Spinal cord (tissue), 9 donors: ENCODE measurements at regions not wholly inside any gene's neighbourhood (a gene's known extent, or its start where the extent isn't known, plus 50 kb on each side); places are given as distances from the start of the nearest gene placed in this dataset.

Experiments
- DNase-seq, 6 donors: peaks; one replicate each; pipeline versions ENCODE4 v3.0.0 to v3.0.0-alpha.2; 2013 to 2015; ENCODE audit warnings: low spot score in 6 of 6, low read depth in 4 of 6
- H3K27ac ChIP-seq: one replicate; pipeline ENCODE4 v1.5.1; 2013; ENCODE audit warnings: low read depth, low read length, control low read depth
- H3K27me3 ChIP-seq: one replicate; pipeline ENCODE4 v1.6.1; 2013; ENCODE audit warnings: low read length; ENCODE audit not compliant: control insufficient read depth, insufficient read depth
- H3K36me3 ChIP-seq: one replicate; pipeline ENCODE4 v1.6.1; 2013; ENCODE audit warnings: low read length; ENCODE audit not compliant: control insufficient read depth, insufficient read depth
- H3K4me1 ChIP-seq: one replicate; pipeline ENCODE4 v1.6.1; 2013; ENCODE audit warnings: low read length; ENCODE audit not compliant: control insufficient read depth, insufficient read depth
- H3K4me3 ChIP-seq: one replicate; pipeline ENCODE4 v1.5.1; 2013; ENCODE audit warnings: low read depth, low read length, control low read depth
- H3K9me3 ChIP-seq: one replicate; pipeline ENCODE4 v1.6.1; 2013; ENCODE audit warnings: low read length; ENCODE audit not compliant: control insufficient read depth, insufficient read depth
- WGBS: methylation state at CpG from one replicate; pipeline ENCODE4 v1.1.5; 2013; ENCODE audit warnings: missing lambda C conversion rate; ENCODE audit not compliant: insufficient coverage; 5-methylcytosine and 5-hydroxymethylcytosine counted together
- donor health status: healthy.

GRCh38 chr22:48492366-48493320 is 1335.0 kb downstream of the BRD1 start:
- DNase-seq: peak in 5 of 6 donors; percentile 78 to 98 (median 85)
- whole genome bisulfite sequencing: 19% methylated on average over 13 of the region's 19 CpGs
- Histone ChIP-seq H3K36me3 (peaks cover 21% of the 10 kb centered on the region), H3K4me1 (peaks cover 69% of the 10 kb centered on the region), H3K9me3 (no peaks in the 10 kb centered on the region), H3K27ac (no peak overlapping the region), H3K4me3 (no peak overlapping the region), H3K27me3 (no peaks in the 10 kb centered on the region)

GRCh38 chr22:48491451-48491941 is 1336.2 kb downstream of the BRD1 start:
- Histone ChIP-seq H3K36me3 (peaks cover 14% of the 10 kb centered on the region), H3K4me1 (peaks cover 63% of the 10 kb centered on the region), H3K4me3 (peak overlapping the region; percentile 55), H3K27me3 (no peaks in the 10 kb centered on the region), H3K9me3 (no peaks in the 10 kb centered on the region), H3K27ac (no peak overlapping the region)
- 24% methylated on average over 14 of the region's 19 CpGs for WGBS
- peak in 2 of 6 donors; percentile 53 to 70 for DNase-seq

GRCh38 chr22:48490500-48491411 is 1336.9 kb downstream of the BRD1 start:
- H3K4me1 ChIP-seq: peaks cover 65% of the 10 kb centered on the region
- H3K9me3 ChIP-seq: no peaks in the 10 kb centered on the region
- no peaks in the 10 kb centered on the region for H3K27me3 ChIP-seq
- H3K27ac ChIP-seq: no peak overlapping the region
- peak overlapping the region; percentile 55 for H3K4me3 ChIP-seq
- peaks cover 8% of the 10 kb centered on the region for H3K36me3 ChIP-seq
- under 1% methylated on average over 48 of the region's 51 CpGs for WGBS
- peak in 2 of 6 donors; percentile 46 to 49 for DNase-seq

- Histone ChIP-seq H3K27ac (peak overlapping the region; percentile 52), H3K4me1 (peaks cover 65% of the 10 kb centered on the region), H3K9me3 (no peaks in the 10 kb centered on the region), H3K4me3 (peak overlapping the region; percentile 55), H3K36me3 (peaks cover under 1% of the 10 kb centered on the region), H3K27me3 (no peaks in the 10 kb centered on the region)
- under 1% methylated on average over 113 of the region's 113 CpGs for WGBS
- DNase-seq: peak in 2 of 6 donors; percentile 62 to 75
Observed at GRCh38 chr22:48489551-48490499, 1337.8 kb downstream of the BRD1 start.

- DNase-seq: peak in 2 of 6 donors; percentile 80 to 83
- H3K27me3 ChIP-seq: no peaks in the 10 kb centered on the region
- H3K9me3 ChIP-seq: no peaks in the 10 kb centered on the region
- peaks cover 59% of the 10 kb centered on the region for H3K4me1 ChIP-seq
- no peaks in the 10 kb centered on the region for H3K36me3 ChIP-seq
- 11% methylated on average over 90 of the region's 90 CpGs for WGBS
- H3K4me3 ChIP-seq: no peak overlapping the region
- no peak overlapping the region for H3K27ac ChIP-seq
Observed at GRCh38 chr22:48488611-48489511, 1338.8 kb downstream of the BRD1 start.

GRCh38 chr22:48488149-48488551 is 1339.5 kb downstream of the BRD1 start:
- no peaks in the 10 kb centered on the region for H3K27me3 ChIP-seq
- WGBS: 19% methylated on average over 4 of the region's 5 CpGs
- H3K27ac ChIP-seq: no peak overlapping the region
- no peak overlapping the region for H3K4me3 ChIP-seq
- H3K36me3 ChIP-seq: no peaks in the 10 kb centered on the region
- H3K4me1 ChIP-seq: peaks cover 55% of the 10 kb centered on the region
- peak in 2 of 6 donors; percentile 73 to 83 for DNase-seq
- H3K9me3 ChIP-seq: no peaks in the 10 kb centered on the region

DNA sequence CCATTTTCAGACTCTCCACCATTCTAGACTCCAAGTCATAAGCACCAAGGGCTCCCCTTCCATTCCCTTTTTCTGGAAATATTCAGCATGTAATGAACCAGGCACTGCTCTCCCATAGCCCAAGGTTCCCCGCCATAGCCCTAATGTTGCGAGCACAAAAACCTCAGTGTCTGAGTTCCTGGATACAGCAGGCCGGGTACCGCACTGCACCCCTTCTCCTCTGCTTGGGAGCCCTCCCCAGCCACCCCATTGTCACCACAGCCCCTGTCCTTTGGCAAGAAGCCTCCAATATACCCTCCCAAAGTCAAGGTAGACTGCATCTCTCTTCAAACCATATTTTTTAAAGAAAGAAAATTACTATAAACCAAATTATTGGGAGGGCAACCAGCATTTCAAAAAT is 1341.1 kb downstream of the BRD1 start:
- Histone ChIP-seq H3K9me3 (no peaks in the 10 kb centered on the region), H3K36me3 (no peaks in the 10 kb centered on the region), H3K27me3 (no peaks in the 10 kb centered on the region), H3K4me1 (peaks cover 45% of the 10 kb centered on the region), H3K4me3 (no peak overlapping the region), H3K27ac (no peak overlapping the region)
- 79% methylated on average over 4 of the region's 4 CpGs for WGBS
- DNase-seq: no peak

GRCh38 chr22:48486134-48486532 is 1341.5 kb downstream of the BRD1 start:
- no peaks in the 10 kb centered on the region for H3K36me3 ChIP-seq
- no peak overlapping the region for H3K4me3 ChIP-seq
- no peak overlapping the region for H3K27ac ChIP-seq
- 56% methylated on average over 6 of the region's 11 CpGs for WGBS
- peaks cover 41% of the 10 kb centered on the region for H3K4me1 ChIP-seq
- H3K9me3 ChIP-seq: no peaks in the 10 kb centered on the region
- H3K27me3 ChIP-seq: no peaks in the 10 kb centered on the region
- DNase-seq: peak in 2 of 6 donors; percentile 74 to 85
